CD4-positive, alpha-beta T cell treated with Interleukin-4 for 4 hours (primary cell): ENCODE measurements at regions not wholly inside any gene's neighbourhood (a gene's known extent, or its start where the extent isn't known, plus 50 kb on each side); places are given as distances from the start of the nearest gene placed in this dataset.

Experiments
- DNase-seq: peaks from one replicate; pipeline ENCODE4 v3.0.0-alpha.2; 2020

- DNase-seq, result no peak
These were observed 65.5 kb upstream of the SKOR2 start for GRCh38 chr18:47316924-47317323.

- no peak for DNase-seq
These were observed 62.4 kb upstream of the SKOR2 start for GRCh38 chr18:47313901-47314300.

GRCh38 chr18:47311585-47311984 is 60.1 kb upstream of the SKOR2 start:
- DNase-seq, result no peak
